ENCODE measurements at regions not wholly inside any gene's neighbourhood (a gene's known extent, or its start where the extent isn't known, plus 50 kb on each side); places are given as distances from the start of the nearest gene placed in this dataset.

- TF ChIP-seq CTCF (IDR thresholded peaks at IDR 0.05) (no peak), POLR2A (IDR thresholded peaks at IDR 0.05) (no peak)
Measured at GRCh38 chr5:103428923-103429322, 133.7 kb downstream of the NUDT12 start.
